ENCODE measurements at regions not wholly inside any gene's neighbourhood (a gene's known extent, or its start where the extent isn't known, plus 50 kb on each side); places are given as distances from the start of the nearest gene placed in this dataset.
"Not testable (repeated sequence)": the region's sequence is repeated elsewhere in the genome, so short reads cannot be mapped to it uniquely, and the experiment has no call there.

- DNase-seq (ENCODE audit: low spot score), result no peak
- H3K4me1 Mint-ChIP-seq (ENCODE audit: low read depth in 2 of 2), result no peaks in the 10 kb centered on the region
- no peaks in the 10 kb centered on the region for H3K9me3 Mint-ChIP-seq
- no peaks in the 10 kb centered on the region for H3K36me3 Mint-ChIP-seq
- no peak overlapping the region for H3K4me3 Mint-ChIP-seq
- ATAC-seq, result no peak
- no peak overlapping the region for H3K27ac Mint-ChIP-seq
- H3K27me3 Mint-ChIP-seq, result peaks cover 11 to 19% of the 10 kb centered on the region in 2 donors
Observed at GRCh38 chr11:45736424-45736823, 68.5 kb upstream of the SLC35C1 start.

DNA sequence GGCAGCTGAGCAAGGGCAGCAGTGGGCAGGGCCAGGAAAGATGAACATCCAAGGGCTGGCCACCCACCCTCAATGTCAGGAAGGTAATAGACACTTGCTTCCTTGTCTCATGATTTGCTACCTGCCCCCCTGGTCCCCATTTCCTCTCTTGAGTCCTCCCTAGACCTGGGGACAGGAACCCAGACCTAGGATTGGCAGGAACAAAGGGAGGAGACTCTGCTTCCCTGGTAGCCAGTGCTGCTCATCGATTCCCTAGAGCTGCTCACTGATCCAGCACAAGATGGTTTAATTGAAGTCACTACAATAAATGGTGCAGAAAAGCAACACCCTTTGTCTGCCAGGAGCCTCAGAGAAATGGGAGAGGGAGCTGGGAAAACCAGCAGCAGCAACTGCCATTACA lies 67.8 kb upstream of the CHST1 start:
- no peak for ATAC-seq
- Mint-ChIP-seq H3K4me1 (ENCODE audit: low read depth in 2 of 2) (no peaks in the 10 kb centered on the region), H3K4me3 (no peak overlapping the region), H3K27me3 (peaks cover 17 to 28% of the 10 kb centered on the region in 2 donors), H3K27ac (no peak overlapping the region), H3K36me3 (no peaks in the 10 kb centered on the region), H3K9me3 (no peaks in the 10 kb centered on the region)
- DNase-seq (ENCODE audit: low spot score), result no peak

- Mint-ChIP-seq H3K27ac (no peak overlapping the region), H3K9me3 (no peaks in the 10 kb centered on the region), H3K4me1 (ENCODE audit: low read depth in 2 of 2) (no peaks in the 10 kb centered on the region), H3K27me3 (peaks cover 20 to 28% of the 10 kb centered on the region in 2 donors), H3K36me3 (no peaks in the 10 kb centered on the region), H3K4me3 (no peak overlapping the region)
- no peak for ATAC-seq
- no peak for DNase-seq (ENCODE audit: low spot score)
Observed at GRCh38 chr11:45732343-45732742, 66.9 kb upstream of the CHST1 start.

DNA sequence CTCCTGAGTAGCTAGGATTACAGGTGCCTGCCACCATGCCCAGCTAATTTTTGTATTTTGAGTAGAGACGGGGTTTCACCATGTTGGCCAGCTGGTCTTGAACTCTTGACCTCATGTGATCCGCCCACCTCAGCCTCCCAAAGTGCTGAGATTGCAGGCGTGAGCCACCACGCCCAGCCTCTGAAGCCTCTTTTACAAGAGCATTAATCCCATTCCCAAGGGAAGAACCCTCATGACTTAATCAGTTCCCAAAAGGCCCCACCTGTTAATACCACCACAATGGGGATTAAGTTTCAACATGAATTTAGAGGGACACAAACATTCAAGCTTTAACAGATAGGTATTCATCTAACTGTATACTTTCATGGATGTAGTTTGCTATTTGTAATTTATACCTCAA lies 65.7 kb upstream of the CHST1 start:
- not testable (repeated sequence) for H3K4me3 Mint-ChIP-seq, H3K27ac Mint-ChIP-seq

DNA sequence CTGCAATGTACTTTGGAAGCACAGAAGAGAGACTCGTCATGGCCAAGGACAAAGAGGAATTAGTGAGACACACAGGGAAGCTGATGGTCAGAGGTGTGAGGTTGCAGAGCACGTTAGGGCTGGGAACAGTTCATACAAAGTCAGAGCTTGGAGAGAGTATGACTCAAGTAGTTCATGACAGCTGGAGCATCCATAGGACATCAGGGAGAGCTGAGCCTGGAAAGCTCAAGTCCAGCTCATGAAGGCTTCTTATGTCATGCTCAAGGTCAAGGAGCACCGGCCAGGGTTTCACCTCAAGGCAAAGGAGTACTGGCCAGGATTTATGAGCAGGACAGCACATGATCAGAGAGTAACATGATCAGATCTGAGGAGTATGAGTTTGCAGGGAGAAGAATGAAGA lies 64.6 kb upstream of the CHST1 start:
- Mint-ChIP-seq H3K36me3 (no peaks in the 10 kb centered on the region), H3K27me3 (peaks cover 33 to 34% of the 10 kb centered on the region in 2 donors), H3K4me3 (no peak overlapping the region), H3K4me1 (ENCODE audit: low read depth in 2 of 2) (no peaks in the 10 kb centered on the region), H3K9me3 (no peaks in the 10 kb centered on the region), H3K27ac (no peak overlapping the region)
- no peak for DNase-seq (ENCODE audit: low spot score)
- no peak for ATAC-seq

More for the DNA sequence above, 65.7 kb upstream of the CHST1 start:
- ATAC-seq; H3K36me3 Mint-ChIP-seq; H3K4me1 Mint-ChIP-seq (ENCODE audit: low read depth in 2 of 2); H3K9me3 Mint-ChIP-seq; DNase-seq (ENCODE audit: low spot score): not testable (repeated sequence)
- H3K27me3 Mint-ChIP-seq, result peaks cover 25 to 28% of the 10 kb centered on the region in 2 donors

GRCh38 chr11:45726493-45727054 lies 61.2 kb upstream of the CHST1 start:
- Mint-ChIP-seq H3K4me3 (no peak overlapping the region), H3K36me3 (no peaks in the 10 kb centered on the region), H3K27me3 (peaks cover 22 to 23% of the 10 kb centered on the region in 2 donors), H3K4me1 (ENCODE audit: low read depth in 2 of 2) (no peaks in the 10 kb centered on the region), H3K9me3 (no peaks in the 10 kb centered on the region), H3K27ac (no peak overlapping the region)
- ATAC-seq (no peak), DNase-seq (ENCODE audit: low spot score) (no peak)

GRCh38 chr11:45725776-45726492 lies 60.5 kb upstream of the CHST1 start:
- H3K27me3 Mint-ChIP-seq, result peaks cover 22 to 23% of the 10 kb centered on the region in 2 donors
- H3K27ac Mint-ChIP-seq, result no peak overlapping the region
- no peak overlapping the region for H3K4me3 Mint-ChIP-seq
- no peaks in the 10 kb centered on the region for H3K9me3 Mint-ChIP-seq
- DNase-seq (ENCODE audit: low spot score) (no peak), ATAC-seq (no peak)
- no peaks in the 10 kb centered on the region for H3K36me3 Mint-ChIP-seq
- H3K4me1 Mint-ChIP-seq (ENCODE audit: low read depth in 2 of 2), result no peaks in the 10 kb centered on the region

GRCh38 chr11:45725121-45725520 lies 59.7 kb upstream of the CHST1 start:
- Mint-ChIP-seq H3K36me3 (no peaks in the 10 kb centered on the region), H3K4me1 (ENCODE audit: low read depth in 2 of 2) (no peaks in the 10 kb centered on the region), H3K9me3 (no peaks in the 10 kb centered on the region), H3K27me3 (peaks cover 22 to 23% of the 10 kb centered on the region in 2 donors), H3K27ac (no peak overlapping the region), H3K4me3 (no peak overlapping the region)
- ATAC-seq, result no peak
- no peak for DNase-seq (ENCODE audit: low spot score)

DNA sequence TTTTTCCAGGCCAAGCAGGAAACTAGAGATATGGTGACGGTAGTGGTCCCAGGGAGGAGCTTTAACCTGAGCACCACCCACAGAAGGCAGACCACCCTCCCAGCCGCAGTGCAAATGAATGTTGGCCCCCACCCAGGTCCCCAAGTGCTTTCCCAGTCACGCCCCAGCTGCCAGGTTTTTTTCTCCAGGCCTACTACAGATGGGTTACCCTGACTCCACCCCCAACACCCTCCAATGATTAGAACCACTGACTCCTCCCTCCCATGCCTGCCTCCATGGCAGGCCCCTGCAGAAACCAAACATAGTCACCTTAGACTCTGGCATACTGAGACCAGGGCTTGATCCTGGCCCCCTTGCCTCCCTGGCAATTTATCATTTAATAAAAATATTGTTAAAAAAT lies 58.7 kb upstream of the CHST1 start:
- H3K4me3 Mint-ChIP-seq, result no peak overlapping the region
- DNase-seq (ENCODE audit: low spot score) (no peak), ATAC-seq (no peak)
- peaks cover 17 to 23% of the 10 kb centered on the region in 2 donors for H3K27me3 Mint-ChIP-seq
- H3K4me1 Mint-ChIP-seq (ENCODE audit: low read depth in 2 of 2), result no peaks in the 10 kb centered on the region
- no peak overlapping the region for H3K27ac Mint-ChIP-seq
- H3K9me3 Mint-ChIP-seq, result no peaks in the 10 kb centered on the region
- H3K36me3 Mint-ChIP-seq, result no peaks in the 10 kb centered on the region

DNA sequence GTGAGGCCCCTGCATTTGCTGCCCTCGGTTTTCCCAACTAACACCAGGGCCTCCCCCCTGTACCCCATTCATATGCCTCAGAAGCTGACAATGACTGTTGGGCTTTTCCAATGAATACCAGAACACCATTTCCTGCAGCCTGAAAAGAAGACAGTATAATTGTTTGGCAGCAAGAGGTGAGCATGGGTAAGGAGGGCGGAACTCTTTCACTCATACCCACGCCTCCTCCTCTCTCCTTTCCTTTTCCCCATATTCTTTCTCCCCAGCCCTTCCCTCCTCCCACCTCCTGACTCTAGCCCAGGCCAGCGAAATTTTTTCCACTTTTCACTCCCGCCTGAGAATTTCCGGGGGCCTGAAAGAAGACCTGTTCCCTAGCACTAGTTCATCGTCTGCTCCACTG lies 58.0 kb upstream of the CHST1 start:
- Mint-ChIP-seq H3K4me3 (no peak overlapping the region), H3K27ac (no peak overlapping the region), H3K9me3 (no peaks in the 10 kb centered on the region), H3K36me3 (no peaks in the 10 kb centered on the region), H3K27me3 (peaks cover 16 to 19% of the 10 kb centered on the region in 2 donors), H3K4me1 (ENCODE audit: low read depth in 2 of 2) (no peaks in the 10 kb centered on the region)
- DNase-seq (ENCODE audit: low spot score), result no peak
- ATAC-seq, result no peak

- no peak for DNase-seq (ENCODE audit: low spot score)
- H3K4me3 Mint-ChIP-seq, result no peak overlapping the region
Observed at GRCh38 chr11:45722144-45722543, 56.7 kb upstream of the CHST1 start.

GRCh38 chr11:45717526-45717925 lies 52.1 kb upstream of the CHST1 start:
- no peaks in the 10 kb centered on the region for H3K36me3 Mint-ChIP-seq
- no peak overlapping the region for H3K27ac Mint-ChIP-seq
- no peaks in the 10 kb centered on the region for H3K9me3 Mint-ChIP-seq
- H3K4me3 Mint-ChIP-seq, result no peak overlapping the region
- DNase-seq (ENCODE audit: low spot score), result no peak
- H3K4me1 Mint-ChIP-seq (ENCODE audit: low read depth in 2 of 2), result no peaks in the 10 kb centered on the region
- no peak for ATAC-seq
- H3K27me3 Mint-ChIP-seq, result peaks cover 11 to 27% of the 10 kb centered on the region in 2 donors

More at GRCh38 chr11:45722144-45722543, 56.7 kb upstream of the CHST1 start:
- no peak overlapping the region for H3K27ac Mint-ChIP-seq
- no peaks in the 10 kb centered on the region for H3K9me3 Mint-ChIP-seq
- peaks cover 12 to 14% of the 10 kb centered on the region in 2 donors for H3K27me3 Mint-ChIP-seq
- H3K36me3 Mint-ChIP-seq, result no peaks in the 10 kb centered on the region
- no peaks in the 10 kb centered on the region for H3K4me1 Mint-ChIP-seq (ENCODE audit: low read depth in 2 of 2)
- ATAC-seq, result no peak

DNA sequence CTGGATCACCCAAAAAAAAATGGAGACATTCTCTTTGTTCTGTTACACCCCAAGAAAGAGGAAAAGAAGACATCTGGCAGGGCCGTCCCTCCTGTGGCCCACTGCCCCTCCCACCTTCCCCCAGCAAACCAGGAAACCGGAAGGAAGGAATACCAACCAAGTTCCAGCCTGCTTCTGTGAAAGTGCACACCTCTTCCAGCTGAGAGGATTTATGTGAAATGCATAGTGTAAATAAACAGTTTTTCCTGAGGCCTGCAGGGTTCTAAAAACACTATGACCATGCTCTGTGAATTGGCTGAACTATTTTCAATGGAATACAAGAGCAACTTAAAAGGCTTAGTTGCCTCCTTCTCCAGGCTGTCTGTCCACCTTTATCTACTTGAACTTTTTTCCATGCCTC lies 50.0 kb upstream of the CHST1 start:
- no peak overlapping the region for H3K27ac Mint-ChIP-seq
- no peaks in the 10 kb centered on the region for H3K4me1 Mint-ChIP-seq (ENCODE audit: low read depth in 2 of 2)
- no peaks in the 10 kb centered on the region for H3K9me3 Mint-ChIP-seq
- no peak overlapping the region for H3K4me3 Mint-ChIP-seq
- no peak for ATAC-seq
- DNase-seq (ENCODE audit: low spot score), result no peak
- peaks cover 22 to 37% of the 10 kb centered on the region in 2 donors for H3K27me3 Mint-ChIP-seq
- H3K36me3 Mint-ChIP-seq, result no peaks in the 10 kb centered on the region

All from natural killer cell treated with Interleukin-12 subunit alpha and Interleukin-12 subunit beta and Interleukin-15 and Interleukin-18, amount 100 ng/mL, for 72 hours (primary cell).